SK-N-SH treated with all-trans-retinoic acid at 6 μM for 48 hours (cell line): ENCODE measurements at regions not wholly inside any gene's neighbourhood (a gene's known extent, or its start where the extent isn't known, plus 50 kb on each side); places are given as distances from the start of the nearest gene placed in this dataset.

ENCODE experiments used
- ATAC-seq: fragments of 200-7000 bp; cut with Tn5 transposase; 3 replicates; pipeline ENCODE4 v1.9.1; 2020; ENCODE audit warnings: mild to moderate bottlenecking, moderate library complexity
- ARNTL ChIP-seq: fragments of 450-650 bp; formaldehyde crosslinking; IDR thresholded peaks from 2 replicates; pipeline ENCODE4 v1.5.0; 2020; ENCODE audit warnings: low read depth, mild to moderate bottlenecking, moderate library complexity, borderline replicate concordance
- CSDC2 ChIP-seq: fragments of 250-450 bp; sonication (Bioruptor Pico); IDR thresholded peaks from 2 replicates; pipeline ENCODE4 v1.5.0; 2020; ENCODE audit warnings: mild to moderate bottlenecking, moderate library complexity
- CSRNP3 ChIP-seq: fragments of 250-450 bp; sonication (Bioruptor Pico); IDR thresholded peaks from 2 replicates; pipeline ENCODE4 v1.5.1; 2021; ENCODE audit warnings: mild to moderate bottlenecking, moderate library complexity
- ESRRG ChIP-seq: fragments of 250-450 bp; sonication (Bioruptor Pico); IDR thresholded peaks from 2 replicates; pipeline ENCODE4 v1.6.1; 2021; ENCODE audit warnings: mild to moderate bottlenecking
- GLIS3 ChIP-seq: fragments of 250-450 bp; sonication (Bioruptor Pico); IDR thresholded peaks from 2 replicates; pipeline ENCODE4 v1.5.0; 2020; ENCODE audit warnings: mild to moderate bottlenecking, moderate library complexity
- ISL1 ChIP-seq: fragments of 250-450 bp; sonication (Bioruptor Pico); IDR thresholded peaks from 2 replicates; pipeline ENCODE4 v2.1.2; 2022; ENCODE audit warnings: mild to moderate bottlenecking, moderate library complexity
- POU6F1 ChIP-seq: fragments of 250-450 bp; sonication (Bioruptor Pico); IDR thresholded peaks from 2 replicates; pipeline ENCODE4 v1.8.0; 2021; ENCODE audit warnings: low read depth, mild to moderate bottlenecking, moderate library complexity, borderline replicate concordance
- PPARA ChIP-seq: fragments of 250-450 bp; sonication (Bioruptor Pico); IDR thresholded peaks from 2 replicates; pipeline ENCODE4 v1.5.0; 2020; ENCODE audit warnings: mild to moderate bottlenecking, borderline replicate concordance
- RARB ChIP-seq: fragments of 250-450 bp; sonication (Bioruptor Pico); IDR thresholded peaks from 2 replicates; pipeline ENCODE4 v1.8.0; 2021; ENCODE audit warnings: mild to moderate bottlenecking, moderate library complexity
- SNAI2 ChIP-seq: fragments of 250-450 bp; sonication (Bioruptor Pico); IDR thresholded peaks from 2 replicates; pipeline ENCODE4 v1.5.0; 2020; ENCODE audit warnings: mild to moderate bottlenecking, moderate library complexity
- TCF4 ChIP-seq: fragments of 250-450 bp; sonication (Bioruptor Pico); IDR thresholded peaks from 2 replicates; pipeline ENCODE4 v1.8.0; 2021; ENCODE audit warnings: mild to moderate bottlenecking, moderate library complexity, borderline replicate concordance
- TOX ChIP-seq: fragments of 250-450 bp; sonication (Bioruptor Pico); IDR thresholded peaks from 2 replicates; pipeline ENCODE4 v1.8.0; 2021; ENCODE audit warnings: mild to moderate bottlenecking, moderate library complexity, borderline replicate concordance
- ZC3H10 ChIP-seq: fragments of 250-450 bp; sonication (Bioruptor Pico); IDR thresholded peaks from 2 replicates; pipeline ENCODE4 v1.5.1; 2021; ENCODE audit warnings: mild to moderate bottlenecking, moderate library complexity
- ZFP3 ChIP-seq: fragments of 250-450 bp; sonication (Bioruptor Pico); IDR thresholded peaks from 2 replicates; pipeline ENCODE4 v1.5.0; 2020; ENCODE audit warnings: mild to moderate bottlenecking, moderate library complexity
- ZNF565 ChIP-seq: fragments of 450-650 bp; formaldehyde crosslinking; conservative IDR thresholded peaks from 2 replicates; pipeline ENCODE4 v1.5.0; 2020; ENCODE audit warnings: low read depth, mild to moderate bottlenecking, moderate library complexity
- ZNF8 ChIP-seq: fragments of 450-650 bp; formaldehyde crosslinking; IDR thresholded peaks from 2 replicates; pipeline ENCODE4 v1.5.0; 2020; ENCODE audit warnings: mild to moderate bottlenecking, moderate library complexity
- TF ChIP-seq, protein P1 (sequence below): fragments of 250-450 bp; sonication (Bioruptor Pico); IDR thresholded peaks from 2 replicates; pipeline ENCODE4 v1.5.0; 2020; ENCODE audit warnings: mild to moderate bottlenecking, moderate library complexity
- TF ChIP-seq, protein P2 (sequence below): fragments of 250-450 bp; sonication (Bioruptor Pico); IDR thresholded peaks from 2 replicates; pipeline ENCODE4 v1.5.1; 2020; ENCODE audit warnings: low read depth, mild to moderate bottlenecking, moderate library complexity
- TF ChIP-seq, protein P3 (sequence below): fragments of 250-450 bp; sonication (Bioruptor Pico); IDR thresholded peaks from 2 replicates; pipeline ENCODE4 v1.8.0; 2020; ENCODE audit warnings: mild to moderate bottlenecking, moderate library complexity, borderline replicate concordance

DNA sequence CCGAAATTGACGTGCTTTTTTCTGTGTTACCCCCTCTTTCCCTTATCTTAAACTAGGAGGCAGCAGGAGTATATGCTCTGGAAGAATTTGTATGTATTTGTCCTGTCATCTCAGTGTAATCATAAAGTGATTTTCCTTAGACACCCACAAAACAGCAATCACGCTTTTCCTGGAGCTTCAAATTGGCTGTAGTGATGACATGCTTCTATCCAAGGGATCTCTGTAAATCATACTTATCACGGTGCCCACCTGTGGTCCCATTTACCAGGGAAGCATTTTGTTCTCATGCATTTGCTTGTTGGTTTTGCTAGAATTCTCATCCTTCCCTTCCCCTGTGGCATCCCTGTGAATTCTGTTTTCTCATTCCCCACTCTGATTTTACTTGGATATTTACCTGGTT lies 220.8 kb upstream of the THUMPD2 start:
- no peak for TF ChIP-seq PPARA
- no peak for TF ChIP-seq TOX (CRISPR knock-in tag)
- TF ChIP-seq ZNF8 (CRISPR knock-in tag) = no peak
- TF ChIP-seq, protein P1, sequence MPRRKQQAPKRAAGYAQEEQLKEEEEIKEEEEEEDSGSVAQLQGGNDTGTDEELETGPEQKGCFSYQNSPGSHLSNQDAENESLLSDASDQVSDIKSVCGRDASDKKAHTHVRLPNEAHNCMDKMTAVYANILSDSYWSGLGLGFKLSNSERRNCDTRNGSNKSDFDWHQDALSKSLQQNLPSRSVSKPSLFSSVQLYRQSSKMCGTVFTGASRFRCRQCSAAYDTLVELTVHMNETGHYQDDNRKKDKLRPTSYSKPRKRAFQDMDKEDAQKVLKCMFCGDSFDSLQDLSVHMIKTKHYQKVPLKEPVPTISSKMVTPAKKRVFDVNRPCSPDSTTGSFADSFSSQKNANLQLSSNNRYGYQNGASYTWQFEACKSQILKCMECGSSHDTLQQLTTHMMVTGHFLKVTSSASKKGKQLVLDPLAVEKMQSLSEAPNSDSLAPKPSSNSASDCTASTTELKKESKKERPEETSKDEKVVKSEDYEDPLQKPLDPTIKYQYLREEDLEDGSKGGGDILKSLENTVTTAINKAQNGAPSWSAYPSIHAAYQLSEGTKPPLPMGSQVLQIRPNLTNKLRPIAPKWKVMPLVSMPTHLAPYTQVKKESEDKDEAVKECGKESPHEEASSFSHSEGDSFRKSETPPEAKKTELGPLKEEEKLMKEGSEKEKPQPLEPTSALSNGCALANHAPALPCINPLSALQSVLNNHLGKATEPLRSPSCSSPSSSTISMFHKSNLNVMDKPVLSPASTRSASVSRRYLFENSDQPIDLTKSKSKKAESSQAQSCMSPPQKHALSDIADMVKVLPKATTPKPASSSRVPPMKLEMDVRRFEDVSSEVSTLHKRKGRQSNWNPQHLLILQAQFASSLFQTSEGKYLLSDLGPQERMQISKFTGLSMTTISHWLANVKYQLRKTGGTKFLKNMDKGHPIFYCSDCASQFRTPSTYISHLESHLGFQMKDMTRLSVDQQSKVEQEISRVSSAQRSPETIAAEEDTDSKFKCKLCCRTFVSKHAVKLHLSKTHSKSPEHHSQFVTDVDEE (CRISPR knock-in tag) = no peak
- no peak for TF ChIP-seq ESRRG
- TF ChIP-seq RARB (CRISPR knock-in tag) = no peak
- TF ChIP-seq CSRNP3 (CRISPR knock-in tag) = no peak
- TF ChIP-seq SNAI2 = no peak
- TF ChIP-seq GLIS3 = no peak
- no peak for TF ChIP-seq ISL1 (CRISPR knock-in tag)
- TF ChIP-seq, protein P2, sequence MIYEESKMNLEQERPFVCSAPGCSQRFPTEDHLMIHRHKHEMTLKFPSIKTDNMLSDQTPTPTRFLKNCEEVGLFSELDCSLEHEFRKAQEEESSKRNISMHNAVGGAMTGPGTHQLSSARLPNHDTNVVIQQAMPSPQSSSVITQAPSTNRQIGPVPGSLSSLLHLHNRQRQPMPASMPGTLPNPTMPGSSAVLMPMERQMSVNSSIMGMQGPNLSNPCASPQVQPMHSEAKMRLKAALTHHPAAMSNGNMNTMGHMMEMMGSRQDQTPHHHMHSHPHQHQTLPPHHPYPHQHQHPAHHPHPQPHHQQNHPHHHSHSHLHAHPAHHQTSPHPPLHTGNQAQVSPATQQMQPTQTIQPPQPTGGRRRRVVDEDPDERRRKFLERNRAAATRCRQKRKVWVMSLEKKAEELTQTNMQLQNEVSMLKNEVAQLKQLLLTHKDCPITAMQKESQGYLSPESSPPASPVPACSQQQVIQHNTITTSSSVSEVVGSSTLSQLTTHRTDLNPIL (CRISPR knock-in tag) = no peak
- no peak for TF ChIP-seq ARNTL
- TF ChIP-seq ZFP3 (CRISPR knock-in tag) = no peak
- ATAC-seq = no peak

- TF ChIP-seq, protein P2 (CRISPR knock-in tag) = no peak
- TF ChIP-seq POU6F1 = no peak
- TF ChIP-seq ZC3H10 (CRISPR knock-in tag) = no peak
- TF ChIP-seq CSDC2 (CRISPR knock-in tag) = no peak
- TF ChIP-seq ZFP3 (CRISPR knock-in tag) = no peak
- TF ChIP-seq, protein P1 (CRISPR knock-in tag) = no peak
- no peak for TF ChIP-seq ISL1 (CRISPR knock-in tag)
- no peak for TF ChIP-seq RARB (CRISPR knock-in tag)
- no peak; the same call in 2 of the 3 replicates for ATAC-seq
These were observed 219.6 kb upstream of the THUMPD2 start for GRCh38 chr2:39998617-39999016.

GRCh38 chr2:39996653-39997080 lies 217.6 kb upstream of the THUMPD2 start:
- peak; percentile 77 for ATAC-seq
- TF ChIP-seq CSRNP3 (CRISPR knock-in tag) (no peak), GLIS3 (no peak), ISL1 (CRISPR knock-in tag) (peak; percentile 88), ZNF565 (CRISPR knock-in tag) (no peak), TCF4 (no peak), PPARA (no peak)
- TF ChIP-seq, protein P3, sequence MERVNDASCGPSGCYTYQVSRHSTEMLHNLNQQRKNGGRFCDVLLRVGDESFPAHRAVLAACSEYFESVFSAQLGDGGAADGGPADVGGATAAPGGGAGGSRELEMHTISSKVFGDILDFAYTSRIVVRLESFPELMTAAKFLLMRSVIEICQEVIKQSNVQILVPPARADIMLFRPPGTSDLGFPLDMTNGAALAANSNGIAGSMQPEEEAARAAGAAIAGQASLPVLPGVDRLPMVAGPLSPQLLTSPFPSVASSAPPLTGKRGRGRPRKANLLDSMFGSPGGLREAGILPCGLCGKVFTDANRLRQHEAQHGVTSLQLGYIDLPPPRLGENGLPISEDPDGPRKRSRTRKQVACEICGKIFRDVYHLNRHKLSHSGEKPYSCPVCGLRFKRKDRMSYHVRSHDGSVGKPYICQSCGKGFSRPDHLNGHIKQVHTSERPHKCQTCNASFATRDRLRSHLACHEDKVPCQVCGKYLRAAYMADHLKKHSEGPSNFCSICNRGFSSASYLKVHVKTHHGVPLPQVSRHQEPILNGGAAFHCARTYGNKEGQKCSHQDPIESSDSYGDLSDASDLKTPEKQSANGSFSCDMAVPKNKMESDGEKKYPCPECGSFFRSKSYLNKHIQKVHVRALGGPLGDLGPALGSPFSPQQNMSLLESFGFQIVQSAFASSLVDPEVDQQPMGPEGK (CRISPR knock-in tag) = peak; percentile 52; the same call in 1 of the 2 replicates
- TF ChIP-seq, protein P1 (CRISPR knock-in tag) = no peak
